ENCODE measurements at regions not wholly inside any gene's neighbourhood (a gene's known extent, or its start where the extent isn't known, plus 50 kb on each side); places are given as distances from the start of the nearest gene placed in this dataset.

DNA sequence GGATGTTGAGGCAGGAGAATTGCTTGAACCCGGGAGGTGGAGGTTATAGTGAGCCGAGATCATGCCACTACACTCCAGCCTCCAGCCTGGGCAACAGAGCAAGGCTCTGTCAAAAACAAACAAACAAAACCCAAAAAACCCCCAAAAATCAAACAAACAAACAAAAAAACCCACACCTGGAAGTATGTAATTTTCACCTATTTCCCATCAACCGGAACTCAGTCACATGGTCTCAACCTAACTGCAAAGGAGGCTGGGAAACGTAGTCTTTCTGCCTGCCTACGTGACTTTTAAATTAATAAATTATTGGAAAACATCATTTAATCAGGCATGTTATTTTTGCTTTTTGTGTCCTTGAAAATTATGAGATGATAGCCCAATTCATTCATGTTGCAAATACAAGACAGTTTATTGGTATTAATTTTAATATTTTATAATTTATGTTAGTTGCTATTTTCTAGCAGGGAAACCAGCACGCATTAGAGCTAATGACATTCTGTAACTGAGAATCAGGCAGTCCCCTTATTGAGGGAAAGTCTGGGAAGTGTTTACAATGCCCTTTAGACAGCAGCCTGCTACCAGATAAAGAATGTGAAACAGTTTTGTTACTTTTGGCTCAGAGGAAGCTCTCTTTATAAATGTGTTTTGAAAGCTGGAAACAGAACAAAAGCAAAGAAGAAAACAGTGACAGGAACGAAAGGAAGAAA, 110.3 kb downstream of the NXNL2 start:
- TF ChIP-seq POLR2AphosphoS5 (IDR thresholded peaks at IDR 0.05; ENCODE audit: low read depth, low read length) (no peak), POLR2A (IDR thresholded peaks at IDR 0.05; ENCODE audit: low read depth, low read length) (no peak), TAF1 (IDR thresholded peaks at IDR 0.05; ENCODE audit: low read depth, low read length) (no peak), SPI1 (IDR thresholded peaks at IDR 0.05; ENCODE audit: low read depth, low read length) (no peak)

All from GM12891 (cell line).